WTC11 (cell line): ENCODE measurements at regions not wholly inside any gene's neighbourhood (a gene's known extent, or its start where the extent isn't known, plus 50 kb on each side); places are given as distances from the start of the nearest gene placed in this dataset.

Source experiments
- ATAC-seq: fragments of 200-7000 bp; cut with Tn5 transposase; 2 replicates; pipeline ENCODE4 v1.10.0; 2021; ENCODE audit warnings: mild to moderate bottlenecking, moderate library complexity
- CTCF ChIA-PET: fragments of 300-600 bp; sonication (Branson Sonifier 250); formaldehyde crosslinking; loops from one replicate; lab custom pipeline; 2021; ENCODE audit warnings: antibody characterized with exemption; lab: Charles Lee
- POLR2A ChIA-PET: fragments of 350-600 bp; sonication (Branson Sonifier 250); formaldehyde crosslinking; loops from one replicate; lab custom pipeline; 2021; ENCODE audit warnings: antibody characterized with exemption; lab: Charles Lee
- DNase-seq: peaks from one replicate; pipeline ENCODE4 v3.0.0; 2021; ENCODE audit warnings: low spot score
- H3K27ac Mint-ChIP-seq: 2 replicates; pipeline ENCODE4 v1.8.0; 2021; ENCODE audit warnings: mixed read lengths
- H3K27me3 Mint-ChIP-seq: 2 replicates; pipeline ENCODE4 v1.8.0; 2021; ENCODE audit warnings: low read depth, mild to moderate bottlenecking, moderate library complexity, mixed read lengths
- H3K36me3 Mint-ChIP-seq: 2 replicates; pipeline ENCODE4 v1.8.0; 2021; ENCODE audit warnings: mixed read lengths
- H3K4me1 Mint-ChIP-seq: 2 replicates; pipeline ENCODE4 v1.8.0; 2022; ENCODE audit warnings: mixed read lengths
- H3K4me3 Mint-ChIP-seq: 2 replicates; pipeline ENCODE4 v1.8.0; 2021; ENCODE audit warnings: mild to moderate bottlenecking, moderate library complexity, mixed read lengths
- H3K9me3 Mint-ChIP-seq: 2 replicates; pipeline ENCODE4 v1.8.0; 2021; ENCODE audit warnings: mixed read lengths
- ATF1 ChIP-seq: sonication (generic); formaldehyde crosslinking; IDR thresholded peaks from 2 replicates; pipeline ENCODE4 v1.8.1; 2023; ENCODE audit warnings: mild to moderate bottlenecking, moderate library complexity, missing genetic modification reagents
- ATF2 ChIP-seq: sonication (generic); formaldehyde crosslinking; IDR thresholded peaks from 2 replicates; pipeline ENCODE4 v1.8.1; 2022; ENCODE audit warnings: low read depth, missing genetic modification reagents, borderline replicate concordance
- CBFB ChIP-seq: sonication (generic); formaldehyde crosslinking; IDR thresholded peaks from 2 replicates; pipeline ENCODE4 v1.8.1; 2022; ENCODE audit warnings: mild to moderate bottlenecking, low read depth, missing genetic modification reagents
- CDX4 ChIP-seq: fragments of 250-450 bp; sonication (Bioruptor Pico); IDR thresholded peaks from 2 replicates; pipeline ENCODE4 v1.9.0; 2021; ENCODE audit warnings: moderate library complexity, mild to moderate bottlenecking, inconsistent platforms, borderline replicate concordance
- CREM ChIP-seq: sonication (generic); formaldehyde crosslinking; IDR thresholded peaks from 2 replicates; pipeline ENCODE4 v1.8.1; 2022; ENCODE audit warnings: mild to moderate bottlenecking, missing genetic modification reagents, moderate library complexity
- FOXJ3 ChIP-seq: sonication (generic); formaldehyde crosslinking; IDR thresholded peaks from 2 replicates; pipeline ENCODE4 v1.9.0; 2021; ENCODE audit warnings: missing genetic modification reagents, mild to moderate bottlenecking, borderline replicate concordance
- JAZF1 ChIP-seq: fragments of 250-450 bp; sonication (Bioruptor Pico); IDR thresholded peaks from 2 replicates; pipeline ENCODE4 v1.9.0; 2021; ENCODE audit warnings: moderate library complexity, mild to moderate bottlenecking, inconsistent platforms
- NR3C1 ChIP-seq: sonication (generic); formaldehyde crosslinking; conservative IDR thresholded peaks from 2 replicates; pipeline ENCODE4 v1.8.1; 2023; ENCODE audit warnings: low read depth, mild to moderate bottlenecking, missing genetic modification reagents
- PRDM15 ChIP-seq: sonication (generic); formaldehyde crosslinking; IDR thresholded peaks from 2 replicates; pipeline ENCODE4 v1.8.0; 2022; ENCODE audit warnings: missing genetic modification reagents
- RORB ChIP-seq: fragments of 250-450 bp; sonication (Bioruptor Pico); IDR thresholded peaks from 2 replicates; pipeline ENCODE4 v1.9.0; 2021; ENCODE audit warnings: mild to moderate bottlenecking
- SMAD3 ChIP-seq: sonication (generic); formaldehyde crosslinking; IDR thresholded peaks from 2 replicates; pipeline ENCODE4 v1.8.0; 2022; ENCODE audit warnings: missing genetic modification reagents, mild to moderate bottlenecking, borderline replicate concordance
- SP1 ChIP-seq: sonication (generic); formaldehyde crosslinking; conservative IDR thresholded peaks from 2 replicates; pipeline ENCODE4 v1.8.1; 2022; ENCODE audit warnings: missing genetic modification reagents
- STAT6 ChIP-seq: sonication (generic); formaldehyde crosslinking; conservative IDR thresholded peaks from 2 replicates; pipeline ENCODE4 v1.8.1; 2023; ENCODE audit warnings: mild to moderate bottlenecking, low read depth, missing genetic modification reagents, moderate library complexity
- USF2 ChIP-seq: sonication (generic); formaldehyde crosslinking; IDR thresholded peaks from 2 replicates; pipeline ENCODE4 v1.8.1; 2023; ENCODE audit warnings: mild to moderate bottlenecking, missing genetic modification reagents, moderate library complexity
- ZNF317 ChIP-seq: sonication (generic); formaldehyde crosslinking; IDR thresholded peaks from 2 replicates; pipeline ENCODE4 v1.8.1; 2023; ENCODE audit warnings: low read depth, mild to moderate bottlenecking, moderate library complexity, missing genetic modification reagents, borderline replicate concordance
- ZNF512 ChIP-seq: sonication (generic); formaldehyde crosslinking; IDR thresholded peaks from 2 replicates; pipeline ENCODE4 v1.8.1; 2022; ENCODE audit warnings: missing genetic modification reagents, borderline replicate concordance
- ZNF532 ChIP-seq: fragments of 250-450 bp; sonication (Bioruptor Pico); IDR thresholded peaks from 2 replicates; pipeline ENCODE4 v1.9.0; 2021; ENCODE audit warnings: mild to moderate bottlenecking, borderline replicate concordance
- ZNF671 ChIP-seq: fragments of 250-450 bp; sonication (Bioruptor Pico); IDR thresholded peaks from 2 replicates; pipeline ENCODE4 v1.8.0; 2021; ENCODE audit warnings: mild to moderate bottlenecking

GRCh38 chr13:22469452-22469851 lies 711.3 kb upstream of the SGCG start (continued):
- no peak for TF ChIP-seq JAZF1
- TF ChIP-seq RORB = no peak
- no peak for TF ChIP-seq CBFB (CRISPR knock-in tag)
- no peak for TF ChIP-seq SMAD3 (CRISPR knock-in tag)

- Mint-ChIP-seq H3K27ac (no peak overlapping the region), H3K4me3 (no peak overlapping the region), H3K9me3 (no peaks in the 10 kb centered on the region), H3K4me1 (no peaks in the 10 kb centered on the region), H3K36me3 (no peaks in the 10 kb centered on the region), H3K27me3 (no peaks in the 10 kb centered on the region)
- no peak for TF ChIP-seq SP1 (CRISPR knock-in tag)
- TF ChIP-seq NR3C1 (CRISPR knock-in tag) = no peak
- no peak for TF ChIP-seq ZNF512 (CRISPR knock-in tag)
- no peak for TF ChIP-seq FOXJ3 (CRISPR knock-in tag)
- TF ChIP-seq USF2 (CRISPR knock-in tag) = no peak
- ChIA-PET POLR2A (no interaction called here), CTCF (no interaction called here)
- no peak for ATAC-seq
- DNase-seq = no peak
Measured at GRCh38 chr13:22470075-22470474, 710.7 kb upstream of the SGCG start.

- CTCF ChIA-PET = no interaction called here
- Mint-ChIP-seq H3K9me3 (peaks cover 12% of the 10 kb centered on the region), H3K36me3 (peaks cover under 1% of the 10 kb centered on the region; the same call in 1 of the 2 replicates), H3K4me1 (no peaks in the 10 kb centered on the region), H3K27me3 (no peaks in the 10 kb centered on the region), H3K27ac (no peak overlapping the region), H3K4me3 (no peak overlapping the region)
- no peak for DNase-seq
- POLR2A ChIA-PET = no interaction called here
- ATAC-seq = no peak
- no peak for TF ChIP-seq ZNF671 (CRISPR knock-in tag)
- TF ChIP-seq ZNF532 = no peak
- TF ChIP-seq CREM (CRISPR knock-in tag) = no peak
- no peak for TF ChIP-seq PRDM15 (CRISPR knock-in tag)
- TF ChIP-seq ATF2 (CRISPR knock-in tag) = no peak
- no peak for TF ChIP-seq ZNF317 (CRISPR knock-in tag)
- no peak for TF ChIP-seq STAT6
- TF ChIP-seq CDX4 = no peak
- no peak for TF ChIP-seq ATF1 (CRISPR knock-in tag)
Measured at GRCh38 chr13:22482496-22483000, 698.2 kb upstream of the SGCG start.
